OCI-LY3 (cell line): ENCODE measurements at regions not wholly inside any gene's neighbourhood (a gene's known extent, or its start where the extent isn't known, plus 50 kb on each side); places are given as distances from the start of the nearest gene placed in this dataset.

Experiments
- H2AFZ ChIP-seq: fragments of 200-600, 300-600 bp; shearing (Covaris generic); 2 replicates; pipeline ENCODE4 v1.6.0; 2014; ENCODE audit warnings: antibody characterized with exemption, low read depth, low read length
- H3K27ac ChIP-seq: fragments of 200-600, 300-600 bp; sonication (generic); 2 replicates; pipeline ENCODE4 v1.5.1; 2014; ENCODE audit warnings: mild to moderate bottlenecking, low read length, moderate library complexity, mixed read lengths
- H3K27me3 ChIP-seq: fragments of 200-600, 300-600 bp; sonication (generic); 2 replicates; pipeline ENCODE4 v1.6.1; 2014; ENCODE audit warnings: low read depth, low read length, mixed read lengths
- H3K36me3 ChIP-seq: fragments of 200-600, 300-600 bp; sonication (generic); replicated peaks from 2 replicates; pipeline ENCODE3; 2014; ENCODE audit warnings: low read depth, low read length, mixed read lengths
- H3K4me1 ChIP-seq: fragments of 300-600, 200-600 bp; sonication (generic); 2 replicates; pipeline ENCODE4 v1.6.1; 2014; ENCODE audit warnings: low read length, mixed read lengths
- H3K4me2 ChIP-seq: fragments of 200-600, 300-600 bp; sonication (generic); 2 replicates; pipeline ENCODE4 v1.6.1; 2014; ENCODE audit warnings: low read length, mixed read lengths
- H3K4me3 ChIP-seq: fragments of 300-600, 200-600 bp; sonication (generic); 2 replicates; pipeline ENCODE4 v1.5.1; 2014; ENCODE audit warnings: antibody characterized with exemption, mild to moderate bottlenecking, low read length, moderate library complexity
- H3K79me2 ChIP-seq: fragments of 300-600, 200-600 bp; shearing (Covaris generic); 2 replicates; pipeline ENCODE4 v1.6.1; 2014; ENCODE audit warnings: mild to moderate bottlenecking, low read length, mixed read lengths
- H3K9ac ChIP-seq: fragments of 300-600, 200-600 bp; shearing (Covaris generic); 2 replicates; pipeline ENCODE4 v1.6.0; 2014; ENCODE audit warnings: mild to moderate bottlenecking, low read length, moderate library complexity
- H3K9me3 ChIP-seq: fragments of 200-600, 300-600 bp; shearing (Covaris generic); 2 replicates; pipeline ENCODE4 v1.6.1; 2014; ENCODE audit warnings: low read length, mixed read lengths; ENCODE audit not compliant: insufficient read depth
- H4K20me1 ChIP-seq: fragments of 200-600, 300-600 bp; sonication (generic); 2 replicates; pipeline ENCODE4 v1.6.1; 2016; ENCODE audit warnings: low read length, mixed read lengths; ENCODE audit not compliant: insufficient read depth
- EZH2phosphoT487 ChIP-seq: fragments of 200-600 bp; shearing (Covaris generic); IDR thresholded peaks from 2 replicates; pipeline ENCODE4 v1.6.1; 2018; ENCODE audit warnings: antibody characterized with exemption, mixed run types, low read depth
- TF ChIP-seq, protein P1 (sequence below): fragments of 200-600, 300-600 bp; sonication (generic); IDR thresholded peaks from 2 replicates; pipeline ENCODE4 v1.5.1; 2014; ENCODE audit warnings: antibody characterized with exemption, low read length, low read depth

DNA sequence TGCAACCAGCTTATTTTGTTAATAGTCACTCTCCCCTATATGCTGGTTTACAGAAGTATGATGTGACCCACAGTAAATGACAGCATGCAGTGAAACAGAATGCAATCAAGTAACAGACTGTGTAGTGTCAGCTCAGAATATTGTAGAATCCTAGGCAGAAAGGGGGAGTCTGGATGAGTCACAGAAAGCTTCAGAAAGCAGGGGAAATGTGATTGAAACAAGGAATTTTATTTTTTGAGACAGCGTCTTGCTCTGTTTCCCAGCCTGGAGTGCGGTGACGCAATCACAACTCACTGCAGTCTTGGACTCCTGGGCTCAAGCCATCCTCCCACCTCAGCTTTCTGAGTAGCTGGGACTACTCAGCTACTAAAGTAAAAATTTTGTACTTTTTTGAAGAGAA, 188.3 kb upstream of the FOXN2 start:
- H3K79me2 ChIP-seq = no peaks in the 10 kb centered on the region
- no peaks in the 10 kb centered on the region for H4K20me1 ChIP-seq
- TF ChIP-seq, protein P1, sequence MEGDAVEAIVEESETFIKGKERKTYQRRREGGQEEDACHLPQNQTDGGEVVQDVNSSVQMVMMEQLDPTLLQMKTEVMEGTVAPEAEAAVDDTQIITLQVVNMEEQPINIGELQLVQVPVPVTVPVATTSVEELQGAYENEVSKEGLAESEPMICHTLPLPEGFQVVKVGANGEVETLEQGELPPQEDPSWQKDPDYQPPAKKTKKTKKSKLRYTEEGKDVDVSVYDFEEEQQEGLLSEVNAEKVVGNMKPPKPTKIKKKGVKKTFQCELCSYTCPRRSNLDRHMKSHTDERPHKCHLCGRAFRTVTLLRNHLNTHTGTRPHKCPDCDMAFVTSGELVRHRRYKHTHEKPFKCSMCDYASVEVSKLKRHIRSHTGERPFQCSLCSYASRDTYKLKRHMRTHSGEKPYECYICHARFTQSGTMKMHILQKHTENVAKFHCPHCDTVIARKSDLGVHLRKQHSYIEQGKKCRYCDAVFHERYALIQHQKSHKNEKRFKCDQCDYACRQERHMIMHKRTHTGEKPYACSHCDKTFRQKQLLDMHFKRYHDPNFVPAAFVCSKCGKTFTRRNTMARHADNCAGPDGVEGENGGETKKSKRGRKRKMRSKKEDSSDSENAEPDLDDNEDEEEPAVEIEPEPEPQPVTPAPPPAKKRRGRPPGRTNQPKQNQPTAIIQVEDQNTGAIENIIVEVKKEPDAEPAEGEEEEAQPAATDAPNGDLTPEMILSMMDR = no peak
- no peak for TF ChIP-seq EZH2phosphoT487
- no peaks in the 10 kb centered on the region for H3K9me3 ChIP-seq
- peaks cover 3% of the 10 kb centered on the region; the same call in 1 of the 2 replicates for H3K4me1 ChIP-seq
- H3K36me3 ChIP-seq = no peaks in the 10 kb centered on the region
- no peak overlapping the region for H3K4me3 ChIP-seq
- H3K27me3 ChIP-seq = peaks cover 3% of the 10 kb centered on the region; the same call in 1 of the 2 replicates
- no peak overlapping the region for H2AFZ ChIP-seq
- H3K4me2 ChIP-seq = no peak overlapping the region
- H3K27ac ChIP-seq = no peak overlapping the region
- H3K9ac ChIP-seq = no peak overlapping the region

DNA sequence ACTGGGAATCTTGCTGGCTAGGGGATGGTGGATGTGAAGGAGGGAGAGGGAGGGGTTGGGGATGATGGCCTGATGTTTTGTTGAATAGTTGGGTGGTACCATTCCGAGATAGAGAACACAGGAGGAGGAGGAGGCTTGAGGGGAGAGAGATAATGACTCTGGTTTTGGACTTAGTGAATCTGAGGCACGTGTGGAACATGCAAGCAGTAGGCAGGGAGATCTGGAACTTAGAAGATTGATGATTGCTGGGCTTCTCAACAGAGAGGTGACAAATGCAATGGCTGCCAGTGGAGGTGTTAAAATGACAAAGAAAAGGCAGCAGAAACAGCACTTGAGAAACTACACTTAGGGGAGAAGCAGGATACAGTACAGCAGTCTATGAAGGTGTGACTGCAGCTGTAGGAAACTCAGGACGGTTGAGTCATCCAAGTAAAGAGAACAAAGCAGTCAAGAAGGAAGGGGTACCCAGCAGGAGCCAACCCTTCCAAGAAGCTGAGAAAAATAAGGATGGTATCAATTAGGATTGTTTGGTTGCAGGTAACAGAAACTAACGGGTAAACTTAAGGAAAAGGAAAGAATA, 186.8 kb upstream of the FOXN2 start:
- no peak overlapping the region for H2AFZ ChIP-seq
- H3K36me3 ChIP-seq = no peaks in the 10 kb centered on the region
- no peak overlapping the region for H3K4me3 ChIP-seq
- no peak overlapping the region for H3K9ac ChIP-seq
- no peaks in the 10 kb centered on the region for H3K79me2 ChIP-seq
- H3K4me2 ChIP-seq = no peak overlapping the region
- H4K20me1 ChIP-seq = no peaks in the 10 kb centered on the region
- TF ChIP-seq, protein P1 = no peak
- TF ChIP-seq EZH2phosphoT487 = no peak
- H3K9me3 ChIP-seq = no peaks in the 10 kb centered on the region
- H3K27me3 ChIP-seq = peaks cover 3% of the 10 kb centered on the region; the same call in 1 of the 2 replicates
- H3K27ac ChIP-seq = no peak overlapping the region
- peaks cover 3% of the 10 kb centered on the region; the same call in 1 of the 2 replicates for H3K4me1 ChIP-seq

DNA sequence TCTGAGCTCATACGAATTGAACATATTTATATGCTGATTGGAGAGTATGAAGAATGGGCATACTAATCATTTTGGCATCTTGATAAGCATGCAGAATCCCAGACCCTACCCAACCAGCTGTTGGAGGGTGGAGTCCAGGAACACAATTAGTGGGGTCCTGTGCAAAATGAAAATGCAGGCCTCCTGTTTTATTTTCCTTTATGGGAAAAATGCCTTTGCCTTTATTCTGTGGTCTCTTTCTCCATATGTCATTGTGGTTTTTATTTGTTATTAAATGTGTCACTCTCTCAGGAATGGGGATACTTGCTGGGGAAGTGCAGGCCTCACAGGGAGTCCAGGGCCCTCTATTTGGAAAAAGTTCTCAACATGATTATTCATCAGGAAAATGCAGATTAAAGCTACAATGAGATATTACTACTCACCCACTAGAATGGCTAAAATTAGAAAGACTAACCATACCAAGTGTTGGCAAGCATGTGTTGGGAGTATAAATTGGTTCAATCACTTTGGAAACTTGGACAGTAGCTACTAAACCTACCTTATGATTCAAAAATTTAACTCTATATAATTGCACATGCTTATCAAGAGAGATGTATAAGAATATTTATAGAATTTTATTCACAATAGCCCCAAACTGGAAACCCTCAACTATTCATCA, 185.1 kb upstream of the FOXN2 start:
- Histone ChIP-seq H2AFZ (no peak overlapping the region), H3K27me3 (peaks cover 3% of the 10 kb centered on the region; the same call in 1 of the 2 replicates), H3K79me2 (no peaks in the 10 kb centered on the region), H3K36me3 (no peaks in the 10 kb centered on the region), H3K9ac (no peak overlapping the region), H3K4me3 (no peak overlapping the region), H3K4me2 (no peak overlapping the region), H3K4me1 (peaks cover 3% of the 10 kb centered on the region; the same call in 1 of the 2 replicates), H3K9me3 (no peaks in the 10 kb centered on the region), H4K20me1 (no peaks in the 10 kb centered on the region), H3K27ac (no peak overlapping the region)
- TF ChIP-seq EZH2phosphoT487 = no peak
- TF ChIP-seq, protein P1 = no peak

DNA sequence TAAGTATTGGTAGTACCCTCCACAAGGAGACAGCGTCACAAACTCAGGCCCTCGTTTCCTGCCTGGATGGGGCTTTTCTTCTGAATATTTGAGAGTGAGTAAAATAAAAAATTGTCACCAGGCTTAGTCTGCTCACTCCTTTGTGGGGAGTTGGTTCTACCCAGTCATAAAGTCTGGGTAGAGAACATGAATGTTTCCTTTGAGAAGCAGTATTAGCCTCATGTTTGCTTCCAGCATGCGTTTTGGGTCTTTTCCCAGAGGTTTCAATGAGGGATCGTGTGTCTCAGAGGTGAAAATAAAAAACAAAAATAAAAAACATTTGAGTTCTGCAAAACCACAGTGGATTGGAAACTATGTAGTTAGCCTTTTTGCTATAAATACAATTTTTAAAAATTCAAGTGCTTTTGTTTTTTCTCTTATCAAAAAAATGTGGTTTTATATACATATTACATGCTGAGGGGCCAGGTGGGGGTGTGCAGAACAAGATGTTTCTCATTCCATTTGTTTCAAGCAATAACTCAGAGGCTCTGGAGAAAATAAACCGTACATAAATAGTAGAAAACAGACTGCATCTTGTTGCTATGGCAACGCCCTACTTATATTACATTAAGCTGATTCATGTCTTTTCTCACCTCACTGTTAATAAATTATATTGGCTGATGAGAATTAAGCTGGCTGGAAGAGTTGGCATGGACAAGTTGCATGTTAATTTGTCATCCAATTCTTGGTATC, 182.8 kb upstream of the FOXN2 start:
- H2AFZ ChIP-seq = no peak overlapping the region
- H3K27ac ChIP-seq = no peak overlapping the region

More for the DNA sequence above, 182.8 kb upstream of the FOXN2 start:
- Histone ChIP-seq H3K27me3 (peaks cover 3% of the 10 kb centered on the region; the same call in 1 of the 2 replicates), H3K9me3 (no peaks in the 10 kb centered on the region), H3K4me3 (no peak overlapping the region), H3K4me1 (peaks cover 3% of the 10 kb centered on the region; the same call in 1 of the 2 replicates), H4K20me1 (no peaks in the 10 kb centered on the region), H3K79me2 (no peaks in the 10 kb centered on the region), H3K4me2 (no peak overlapping the region), H3K9ac (no peak overlapping the region), H3K36me3 (no peaks in the 10 kb centered on the region)
- TF ChIP-seq, protein P1 = no peak
- no peak for TF ChIP-seq EZH2phosphoT487
